ENCODE measurements at regions not wholly inside any gene's neighbourhood (a gene's known extent, or its start where the extent isn't known, plus 50 kb on each side); places are given as distances from the start of the nearest gene placed in this dataset.

DNA sequence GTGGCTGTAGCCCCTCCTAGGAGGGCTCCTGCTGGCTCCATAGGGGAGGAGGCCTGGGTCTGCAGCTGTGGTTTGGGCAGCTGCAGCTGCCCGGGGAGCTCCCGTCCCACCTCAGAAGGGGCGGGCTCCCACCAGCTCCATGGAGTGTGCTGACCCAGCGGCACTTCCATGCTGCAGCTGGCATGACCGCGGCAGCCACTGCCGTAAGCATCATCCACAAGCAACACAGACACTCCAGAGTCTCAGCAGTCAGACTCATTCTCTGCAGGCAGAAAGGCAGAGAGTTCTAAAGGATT is 660.1 kb upstream of the RAB6C start:
- TF ChIP-seq CTCF (IDR thresholded peaks at IDR 0.05) (no peak), POLR2A (IDR thresholded peaks at IDR 0.05) (no peak)
- no peak overlapping the region for H3K4me3 ChIP-seq (ENCODE audit: low read depth, poor library complexity, severe bottlenecking)

GRCh38 chr2:129320288-129320687 is 659.2 kb upstream of the RAB6C start:
- intact Hi-C loops (cut with DNase I; ENCODE audit: low total_unique reads): no loop called here
- no peak overlapping the region for H3K4me3 ChIP-seq (ENCODE audit: low read depth, poor library complexity, severe bottlenecking)
- TF ChIP-seq POLR2A (IDR thresholded peaks at IDR 0.05): no peak
- TF ChIP-seq CTCF (IDR thresholded peaks at IDR 0.05): no peak
- no peak for DNase-seq (ENCODE audit: low spot score in 2 of 2)
- 87 to 89% methylated on average over 4 of the region's 4 CpGs for WGBS, 2 donors

More for the DNA sequence above, 660.1 kb upstream of the RAB6C start:
- intact Hi-C loops (cut with DNase I; ENCODE audit: low total_unique reads): no loop called here
- 89 to 96% methylated on average over 4 to 7 of the region's 7 CpGs for WGBS, 2 donors
- no peak for DNase-seq (ENCODE audit: low spot score in 2 of 2)

DNA sequence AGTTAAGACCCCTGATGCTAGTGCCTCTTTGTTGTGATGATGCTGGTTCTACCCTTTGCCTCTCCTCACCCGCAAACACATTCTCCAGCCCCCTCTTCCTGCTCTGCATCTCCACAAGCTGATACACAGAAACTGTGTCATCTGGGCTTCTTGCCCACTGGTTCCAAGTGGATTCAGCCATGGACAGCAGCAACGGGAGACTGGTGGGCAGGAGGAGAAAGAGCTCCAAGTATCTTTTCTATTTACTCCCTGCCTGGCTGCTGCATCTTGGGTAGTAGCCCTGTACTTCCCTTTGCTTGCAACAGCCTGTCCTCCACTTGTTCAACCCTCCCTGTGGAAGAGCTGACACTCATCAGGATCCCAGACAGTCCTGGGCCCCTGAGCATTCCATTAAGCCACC is 655.1 kb upstream of the RAB6C start:
- DNase-seq (ENCODE audit: low spot score in 2 of 2): no peak
- intact Hi-C loops (cut with DNase I; ENCODE audit: low total_unique reads): no loop called here
- no peak for TF ChIP-seq POLR2A (IDR thresholded peaks at IDR 0.05)
- TF ChIP-seq CTCF (IDR thresholded peaks at IDR 0.05): no peak
- no peak overlapping the region for H3K4me3 ChIP-seq (ENCODE audit: low read depth, poor library complexity, severe bottlenecking)
- 81 to 82% methylated on average over 2 of the region's 2 CpGs for WGBS, 2 donors

DNA sequence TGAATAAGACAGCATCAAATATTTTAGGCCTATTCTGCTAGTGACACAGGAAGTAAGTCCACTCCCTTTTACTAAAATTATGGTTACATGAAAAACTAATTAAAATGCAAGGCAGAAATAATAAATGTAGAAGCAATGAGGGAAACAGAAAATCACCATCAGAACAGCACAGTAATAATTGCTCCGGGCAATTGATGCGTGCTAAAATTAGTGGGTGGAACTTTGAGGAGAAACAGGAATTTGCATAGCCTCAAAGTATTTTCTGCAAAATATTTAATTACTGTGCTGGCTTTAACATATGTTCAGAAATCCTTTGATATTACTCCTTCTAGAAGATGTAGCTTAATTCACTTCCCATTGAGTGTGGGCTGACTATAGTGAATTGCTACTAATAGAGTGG is 654.3 kb upstream of the RAB6C start:
- no peak overlapping the region for H3K4me3 ChIP-seq (ENCODE audit: low read depth, poor library complexity, severe bottlenecking)
- intact Hi-C loops (cut with DNase I; ENCODE audit: low total_unique reads): no loop called here
- DNase-seq (ENCODE audit: low spot score in 2 of 2): no peak
- WGBS, 2 donors: 36 to 45% methylated on average over 2 of the region's 2 CpGs
- no peak for TF ChIP-seq POLR2A (IDR thresholded peaks at IDR 0.05)
- no peak for TF ChIP-seq CTCF (IDR thresholded peaks at IDR 0.05)

DNA sequence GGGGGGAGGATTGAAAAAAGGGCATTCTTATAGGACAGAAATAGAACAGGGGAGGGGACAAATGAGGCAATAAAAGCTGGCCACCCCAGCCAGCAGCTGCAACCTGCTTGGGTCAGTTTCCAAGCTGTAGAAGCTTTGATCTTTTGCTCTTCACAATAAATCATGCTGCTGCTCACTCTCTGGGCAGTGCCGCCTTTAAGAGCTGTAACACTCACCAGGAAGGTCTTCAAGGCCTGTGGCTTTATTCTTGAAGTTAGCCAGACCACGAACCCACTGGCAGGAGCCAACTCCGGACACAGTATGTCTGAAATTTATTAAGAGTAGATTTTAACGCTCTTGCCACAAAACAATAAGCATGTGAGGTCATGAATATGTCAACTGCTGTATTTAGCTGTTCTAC is 649.9 kb upstream of the RAB6C start:
- intact Hi-C loops (cut with DNase I; ENCODE audit: low total_unique reads): no loop called here

More for the DNA sequence above, 649.9 kb upstream of the RAB6C start:
- 59 to 66% methylated on average over 4 of the region's 4 CpGs for WGBS, 2 donors
- DNase-seq (ENCODE audit: low spot score in 2 of 2): no peak
- no peak for TF ChIP-seq CTCF (IDR thresholded peaks at IDR 0.05)
- TF ChIP-seq POLR2A (IDR thresholded peaks at IDR 0.05): no peak
- H3K4me3 ChIP-seq (ENCODE audit: low read depth, poor library complexity, severe bottlenecking): no peak overlapping the region

Data from lower leg skin (tissue), 4 donors.